CD4-positive, alpha-beta T cell treated with Interleukin-21 for 1 hour (primary cell): ENCODE measurements at regions not wholly inside any gene's neighbourhood (a gene's known extent, or its start where the extent isn't known, plus 50 kb on each side); places are given as distances from the start of the nearest gene placed in this dataset.
"Not testable (repeated sequence)": the region's sequence is repeated elsewhere in the genome, so short reads cannot be mapped to it uniquely, and the experiment has no call there.

Source experiments
- DNase-seq: peaks from one replicate; pipeline ENCODE4 v3.0.0-alpha.2; 2020

GRCh38 chr2:83516503-83516902, 942.6 kb downstream of the SUCLG1 start:
- no peak for DNase-seq

GRCh38 chr2:83487451-83487850, 971.6 kb downstream of the SUCLG1 start:
- DNase-seq = no peak

DNA sequence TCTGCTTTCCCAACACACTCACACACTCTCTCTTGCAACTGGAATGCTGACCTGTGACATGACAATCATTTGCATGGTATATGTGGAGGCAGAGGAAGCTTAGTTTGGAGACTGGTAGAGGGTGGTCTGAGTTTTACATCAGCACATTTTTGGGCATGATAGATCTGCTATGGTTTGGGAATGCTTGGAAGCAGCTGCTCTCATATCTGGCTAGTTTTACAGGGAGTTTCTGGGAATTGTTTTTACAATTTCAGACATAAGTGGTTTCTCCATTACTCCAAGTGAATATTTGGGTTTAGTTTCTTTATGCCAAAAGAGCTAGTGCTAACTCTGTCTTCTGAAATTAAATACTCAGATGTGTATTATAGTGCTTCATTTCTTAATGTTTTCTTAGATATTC, 977.6 kb downstream of the SUCLG1 start:
- no peak for DNase-seq

DNA sequence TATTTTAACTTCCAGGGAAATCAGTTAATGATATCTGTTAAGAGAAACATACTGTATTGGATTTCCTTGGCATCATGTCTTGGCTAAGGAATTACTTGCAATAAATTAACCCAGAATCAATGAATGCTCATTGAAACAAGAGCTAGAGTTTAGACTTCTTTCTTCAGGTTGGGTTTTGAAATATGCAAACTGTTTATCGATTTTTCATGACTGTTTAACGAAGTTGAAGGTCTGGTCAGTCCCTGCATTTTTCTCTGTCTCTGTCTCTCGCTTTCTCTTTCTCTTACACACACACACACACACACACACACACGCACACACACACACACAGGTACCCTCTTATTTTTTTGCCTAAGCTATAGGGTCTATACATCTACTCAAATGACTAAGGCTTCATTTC, 981.0 kb downstream of the SUCLG1 start:
- no peak for DNase-seq

DNA sequence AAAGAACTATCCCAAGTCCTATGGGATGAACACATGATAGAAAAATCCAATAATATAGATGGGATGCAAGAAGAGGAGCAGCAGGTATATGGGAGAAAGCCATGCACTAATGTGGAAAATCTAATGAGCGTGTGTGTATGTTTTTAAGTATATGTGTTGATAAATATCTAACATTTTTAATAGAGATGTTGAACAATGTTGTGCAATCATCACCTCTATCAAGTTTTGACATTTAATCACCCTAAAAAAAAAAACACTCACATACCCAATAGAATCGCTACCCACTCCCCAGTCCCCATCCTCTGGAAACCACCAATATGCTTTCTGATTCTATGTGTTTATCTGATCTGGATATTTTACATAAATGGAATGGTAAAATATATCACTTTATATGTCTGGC, 983.7 kb downstream of the SUCLG1 start:
- no peak for DNase-seq

DNA sequence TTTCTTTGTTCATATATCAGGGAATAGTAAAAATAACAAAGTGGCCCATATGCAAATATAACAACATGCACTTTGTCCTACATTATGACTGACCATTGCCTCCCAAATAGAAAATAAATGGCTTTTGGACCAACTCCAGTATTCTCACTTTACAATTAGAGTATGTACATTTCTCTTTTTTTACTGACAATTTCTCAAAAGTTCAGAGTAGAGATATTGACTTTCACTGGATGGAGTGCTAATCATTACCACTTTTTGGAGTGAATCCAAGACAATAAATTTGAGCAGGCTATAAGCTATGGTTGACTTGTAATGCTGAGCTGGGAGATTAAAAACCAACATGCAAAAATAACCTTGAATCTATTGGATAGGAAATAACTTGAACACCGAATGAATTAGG, 987.4 kb downstream of the SUCLG1 start:
- DNase-seq = no peak

GRCh38 chr2:83470928-83471327, 988.2 kb downstream of the SUCLG1 start:
- no peak for DNase-seq

GRCh38 chr2:83464444-83464843, 994.6 kb downstream of the SUCLG1 start:
- DNase-seq = no peak

DNA sequence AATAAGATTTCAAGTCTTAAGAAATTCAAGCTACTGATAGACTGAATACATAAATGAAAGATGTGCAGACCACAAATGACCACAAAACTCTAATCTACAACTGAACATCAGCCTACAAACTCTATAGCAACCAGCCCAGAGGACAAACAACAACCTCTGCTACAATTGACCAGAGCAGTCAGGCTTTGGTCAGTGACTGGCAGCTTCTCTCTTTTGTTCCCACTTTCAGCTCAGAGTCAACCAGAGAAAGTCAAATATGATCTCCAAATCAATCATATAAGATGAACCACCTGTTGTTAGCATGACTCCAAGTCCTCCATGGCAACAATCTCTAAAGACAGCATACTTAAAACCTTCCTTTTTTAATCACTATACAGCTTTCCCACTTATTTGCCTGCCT, 996.2 kb downstream of the SUCLG1 start:
- DNase-seq = no peak

- no peak for DNase-seq
Observed at GRCh38 chr2:83461135-83461534, 997.9 kb downstream of the SUCLG1 start.

GRCh38 chr2:83459456-83459855, 999.6 kb downstream of the SUCLG1 start:
- DNase-seq = no peak

DNA sequence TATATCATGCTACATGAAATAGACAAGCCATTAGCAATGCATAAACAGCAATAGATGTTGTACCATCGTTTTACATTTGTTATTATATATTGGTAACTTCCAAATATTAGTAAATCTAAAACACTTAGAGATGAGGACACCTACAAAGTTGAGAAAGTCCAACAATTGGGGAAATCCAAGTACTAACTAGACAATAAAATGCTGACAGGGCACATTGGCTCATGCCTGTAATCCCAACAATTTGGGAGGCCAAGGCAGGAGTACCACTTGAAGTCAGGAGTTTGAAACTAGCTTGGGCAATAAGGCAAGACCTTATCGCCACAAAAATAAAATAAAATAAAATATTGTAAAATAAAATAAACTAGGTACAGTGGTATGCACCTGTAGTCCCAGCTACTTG, 1023.1 kb downstream of the SUCLG1 start:
- DNase-seq = no peak

DNA sequence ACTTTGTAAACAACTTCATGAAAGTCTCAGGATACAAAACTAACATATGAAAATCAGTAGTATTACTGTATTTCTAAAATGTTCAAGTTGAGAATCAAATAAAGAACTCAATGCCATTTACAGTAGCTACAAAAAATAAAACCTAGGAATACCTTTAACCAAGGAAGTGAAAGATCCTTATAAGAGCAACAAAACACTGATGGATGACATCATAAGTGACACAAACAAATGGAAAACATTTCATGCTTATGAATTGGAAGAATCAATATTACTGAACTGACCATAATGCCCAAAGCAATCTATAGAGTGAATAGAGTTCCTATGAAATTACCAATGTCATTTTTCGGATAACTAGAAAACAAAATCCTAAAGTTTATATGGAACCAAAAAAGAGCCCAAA, 1038.1 kb downstream of the SUCLG1 start:
- DNase-seq = no peak

DNA sequence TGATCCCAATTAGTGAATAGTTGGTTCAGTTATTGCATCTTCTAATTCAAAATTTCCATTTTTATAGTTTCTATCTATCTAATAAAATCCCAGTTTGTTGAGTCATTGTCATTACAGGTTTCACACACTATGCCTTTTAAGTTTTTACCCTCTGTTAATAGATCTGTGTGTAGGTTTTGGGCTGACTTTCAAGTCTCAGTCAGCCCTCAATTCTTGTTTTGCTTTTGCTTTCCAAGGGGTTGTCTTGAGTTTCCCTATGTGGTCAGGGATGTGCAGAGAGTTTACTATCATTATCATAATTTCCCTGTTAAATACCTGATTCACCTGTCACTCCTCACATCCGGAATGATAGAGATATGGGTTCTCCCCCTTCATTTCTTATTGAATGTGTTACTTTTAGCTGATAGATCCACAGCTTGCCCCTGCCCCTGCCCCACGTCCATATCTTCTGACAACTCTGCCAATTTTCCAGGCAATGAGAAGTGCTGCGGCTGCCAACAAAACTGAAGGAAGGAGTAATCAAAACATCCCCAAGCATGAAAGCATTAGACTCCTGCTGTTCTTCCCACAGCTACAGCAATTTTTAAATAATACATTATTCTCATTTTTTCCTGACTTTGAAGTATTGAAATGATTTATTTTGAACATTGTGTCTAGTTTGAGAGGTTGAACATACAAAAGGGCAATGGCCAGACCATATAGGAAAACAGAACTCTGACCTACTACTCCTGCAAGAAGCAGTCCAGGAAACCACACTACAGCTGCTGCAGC, 1064.8 kb downstream of the SUCLG1 start:
- no peak for DNase-seq

DNA sequence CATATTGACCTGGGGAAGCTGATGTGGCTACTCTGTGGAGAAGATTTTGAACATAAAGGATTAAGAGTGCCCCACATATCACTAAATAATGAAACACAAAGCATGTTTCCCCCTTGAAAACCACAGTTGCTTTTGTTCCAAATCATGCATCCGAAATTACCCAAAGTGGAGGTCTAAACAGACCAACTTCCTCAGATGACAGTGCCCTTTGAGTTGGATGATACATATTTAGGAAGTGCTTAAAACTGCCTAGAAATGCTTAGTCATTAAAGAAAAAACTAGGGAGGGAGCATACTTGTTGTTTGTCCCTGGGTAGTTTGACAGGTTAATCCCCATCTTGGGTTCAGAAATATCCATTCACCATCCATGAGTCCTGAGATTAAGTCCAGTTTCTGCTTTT, 1070.3 kb downstream of the SUCLG1 start:
- no peak for DNase-seq

GRCh38 chr2:83386549-83386948, 1072.5 kb downstream of the SUCLG1 start:
- no peak for DNase-seq

DNA sequence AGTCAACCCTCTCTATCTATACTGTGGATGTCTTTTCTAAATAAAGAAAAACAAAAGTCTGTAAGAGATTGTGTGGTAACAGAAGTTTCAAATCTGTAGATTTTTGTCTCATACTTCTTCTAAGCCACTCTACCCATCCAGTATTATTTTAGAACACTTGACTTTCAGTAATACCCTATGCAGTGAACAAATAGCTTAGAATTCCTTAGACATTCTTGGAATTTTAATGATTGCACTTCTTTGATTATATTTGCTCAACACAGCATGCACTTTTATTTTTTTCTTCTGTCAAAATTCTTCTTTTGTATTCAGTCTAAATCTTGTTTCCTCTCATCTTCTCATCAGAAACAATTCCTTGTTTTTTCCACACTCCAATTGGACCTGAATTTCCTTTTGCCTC, 1080.2 kb downstream of the SUCLG1 start:
- no peak for DNase-seq

GRCh38 chr2:83376731-83377130, 1082.3 kb downstream of the SUCLG1 start:
- no peak for DNase-seq

- DNase-seq = no peak
Observed at GRCh38 chr2:83370419-83370762, 1088.7 kb downstream of the SUCLG1 start.

GRCh38 chr2:83369601-83370418, 1089.3 kb downstream of the SUCLG1 start:
- no peak for DNase-seq

DNA sequence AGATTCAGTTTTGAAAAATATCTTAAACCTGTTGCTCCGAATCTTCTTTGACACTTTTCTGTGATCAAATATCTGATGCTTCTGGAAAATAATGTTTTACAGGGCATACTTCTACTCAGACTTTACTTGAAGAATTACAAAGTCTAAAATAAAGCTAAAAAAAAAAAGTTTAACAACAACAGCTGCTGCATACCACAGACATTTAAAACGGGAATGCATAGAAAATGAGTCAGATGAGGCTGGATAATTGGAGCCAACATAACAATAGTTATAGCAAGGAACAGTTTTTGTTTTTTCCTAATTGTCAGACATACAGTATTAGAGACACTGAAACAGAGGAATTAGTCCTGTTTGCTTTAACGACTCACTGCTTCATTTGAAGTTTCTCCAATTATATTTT, 1090.2 kb downstream of the SUCLG1 start:
- DNase-seq = no peak

- DNase-seq = no peak
Observed at GRCh38 chr2:83368461-83368860, 1090.6 kb downstream of the SUCLG1 start.

GRCh38 chr2:83365476-83365875, 1093.6 kb downstream of the SUCLG1 start:
- DNase-seq = no peak

GRCh38 chr2:83364264-83364663, 1094.8 kb downstream of the SUCLG1 start:
- DNase-seq = no peak

DNA sequence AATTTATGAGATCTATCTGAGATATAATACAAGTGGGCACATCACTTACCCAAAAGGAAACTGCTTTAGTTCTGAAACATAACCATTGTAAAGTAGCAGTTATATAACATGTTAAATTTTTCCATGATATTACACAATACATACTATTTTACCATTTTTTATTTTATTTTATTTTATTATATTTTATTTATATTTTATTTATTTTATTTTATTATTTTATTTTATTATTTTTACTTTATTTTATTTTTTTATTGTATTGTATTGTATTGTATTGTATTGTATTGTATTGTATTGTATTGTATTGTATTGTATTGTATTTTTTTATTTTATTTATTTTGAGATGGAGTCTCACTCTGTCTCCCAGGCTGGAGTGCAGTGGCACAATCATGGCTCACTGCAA, 1095.9 kb downstream of the SUCLG1 start:
- DNase-seq = not testable (repeated sequence)
